H9 (cell line): ENCODE measurements at regions not wholly inside any gene's neighbourhood (a gene's known extent, or its start where the extent isn't known, plus 50 kb on each side); places are given as distances from the start of the nearest gene placed in this dataset.

Source experiments
- DNase-seq: peaks from one replicate; pipeline ENCODE4 v3.0.0-alpha.2; 2017
- H2AFZ ChIP-seq: one replicate; pipeline ENCODE4 v1.6.1; 2013; ENCODE audit warnings: mild to moderate bottlenecking, low read length, control low read depth, moderate library complexity
- H2AK5ac ChIP-seq: 2 replicates; pipeline ENCODE4 v1.6.1; 2013; ENCODE audit warnings: low read length, control low read depth, mixed read lengths; ENCODE audit not compliant: insufficient read length
- H2BK120ac ChIP-seq: one replicate; pipeline ENCODE4 v1.6.1; 2013; ENCODE audit warnings: low read depth, mild to moderate bottlenecking, low read length, control low read depth, inconsistent platforms; ENCODE audit not compliant: poor library complexity, severe bottlenecking
- H2BK12ac ChIP-seq: 2 replicates; pipeline ENCODE4 v1.6.1; 2013; ENCODE audit warnings: low read length, control low read depth, mixed read lengths, low read depth; ENCODE audit not compliant: insufficient read length
- H2BK15ac ChIP-seq: 2 replicates; pipeline ENCODE4 v1.6.1; 2013; ENCODE audit warnings: low read depth, low read length, control low read depth
- H2BK20ac ChIP-seq: one replicate; pipeline ENCODE4 v1.6.1; 2013; ENCODE audit warnings: low read depth, mild to moderate bottlenecking, low read length, control low read depth, inconsistent platforms; ENCODE audit not compliant: poor library complexity, severe bottlenecking
- H2BK5ac ChIP-seq: 2 replicates; pipeline ENCODE4 v1.6.1; 2013; ENCODE audit warnings: low read length, control low read depth, mixed read lengths; ENCODE audit not compliant: insufficient read length
- H3K14ac ChIP-seq: 2 replicates; pipeline ENCODE4 v1.6.1; 2013; ENCODE audit warnings: low read length, control low read depth; ENCODE audit not compliant: insufficient read depth
- H3K18ac ChIP-seq: 2 replicates; pipeline ENCODE4 v1.6.1; 2013; ENCODE audit warnings: low read depth, mild to moderate bottlenecking, mixed read lengths, low read length, control low read depth; ENCODE audit not compliant: insufficient read length
- H3K23ac ChIP-seq: 2 replicates; pipeline ENCODE4 v1.6.1; 2013; ENCODE audit warnings: low read length, control low read depth, mixed read lengths, low read depth; ENCODE audit not compliant: insufficient read length
- H3K23me2 ChIP-seq: 2 replicates; pipeline ENCODE4 v1.6.1; 2013; ENCODE audit warnings: low read depth, mild to moderate bottlenecking, mixed read lengths, low read length, control low read depth; ENCODE audit not compliant: insufficient read length, poor library complexity, severe bottlenecking
- H3K27ac ChIP-seq: 2 replicates; pipeline ENCODE4 v1.5.1; 2013; ENCODE audit warnings: low read length, control low read depth, mixed read lengths, low read depth; ENCODE audit not compliant: insufficient read length
- H3K27me3 ChIP-seq: 2 replicates; pipeline ENCODE4 v1.6.1; 2013; ENCODE audit warnings: low read length, control low read depth, inconsistent platforms; ENCODE audit not compliant: insufficient read depth
- H3K4ac ChIP-seq: 2 replicates; pipeline ENCODE4 v1.6.1; 2013; ENCODE audit warnings: low read depth, mild to moderate bottlenecking, control low read depth, inconsistent platforms, low read length, moderate library complexity
- H3K4me1 ChIP-seq: 2 replicates; pipeline ENCODE4 v1.6.1; 2013; ENCODE audit warnings: low read length, control low read depth, inconsistent platforms; ENCODE audit not compliant: insufficient read depth
- H3K4me2 ChIP-seq: 2 replicates; pipeline ENCODE4 v1.6.1; 2013; ENCODE audit warnings: low read length, control low read depth, mixed read lengths; ENCODE audit not compliant: insufficient read length, insufficient read depth
- H3K56ac ChIP-seq: 2 replicates; pipeline ENCODE4 v1.6.1; 2013; ENCODE audit warnings: low read depth, mild to moderate bottlenecking, mixed read lengths, low read length, control low read depth; ENCODE audit not compliant: insufficient read length
- H3K79me1 ChIP-seq: 2 replicates; pipeline ENCODE4 v1.6.1; 2013; ENCODE audit warnings: low read depth, mild to moderate bottlenecking, moderate library complexity, low read length, control low read depth, inconsistent platforms; ENCODE audit not compliant: insufficient read depth, poor library complexity, severe bottlenecking
- H3K79me2 ChIP-seq: 2 replicates; pipeline ENCODE4 v1.6.1; 2013; ENCODE audit warnings: low read length, control low read depth, inconsistent platforms; ENCODE audit not compliant: insufficient read depth
- H3K9ac ChIP-seq: 2 replicates; pipeline ENCODE4 v1.6.1; 2013; ENCODE audit warnings: low read length, control low read depth, mixed read lengths; ENCODE audit not compliant: insufficient read length; ENCODE audit errors: extremely low read depth
- H3K9me3 ChIP-seq: one replicate; pipeline ENCODE4 v1.6.1; 2013; ENCODE audit warnings: low read depth, low read length, inconsistent platforms; ENCODE audit not compliant: control insufficient read depth
- H3T11ph ChIP-seq: one replicate; pipeline ENCODE4 v1.6.1; 2013; ENCODE audit warnings: mild to moderate bottlenecking, low read length, control low read depth, inconsistent platforms
- H4K20me1 ChIP-seq: one replicate; pipeline ENCODE4 v1.6.1; 2013; ENCODE audit not compliant: control insufficient read depth, insufficient read length, insufficient read depth
- H4K5ac ChIP-seq: 2 replicates; pipeline ENCODE4 v1.6.1; 2013; ENCODE audit warnings: low read depth, mild to moderate bottlenecking, mixed read lengths, low read length, control low read depth; ENCODE audit not compliant: insufficient read length
- H4K8ac ChIP-seq: replicated peaks from 2 replicates; pipeline ENCODE4 v1.6.1; 2013; ENCODE audit warnings: low read length, control low read depth, mixed read lengths, low read depth; ENCODE audit not compliant: insufficient read length
- H4K91ac ChIP-seq: 2 replicates; pipeline ENCODE4 v1.6.1; 2013; ENCODE audit warnings: low read depth, mild to moderate bottlenecking, moderate library complexity, mixed read lengths, low read length, control low read depth; ENCODE audit not compliant: insufficient read length
- H3K27ac Mint-ChIP-seq, 3 experiments: 2 replicates in 2 of 3; 3 replicates in 1 of 3; pipeline ENCODE4 v1.8.0; 2020 to 2021; ENCODE audit warnings: mixed read lengths in 3 of 3, mild to moderate bottlenecking in 1 of 3, moderate library complexity in 1 of 3
- H3K27me3 Mint-ChIP-seq: 2 replicates; pipeline ENCODE4 v1.8.0; 2021; ENCODE audit warnings: low read depth, mild to moderate bottlenecking, moderate library complexity, mixed read lengths
- H3K36me3 Mint-ChIP-seq, 3 experiments: 2 replicates in 2 of 3; 3 replicates in 1 of 3; pipeline ENCODE4 v1.8.0; 2020 to 2021; ENCODE audit warnings: low read depth in 3 of 3, mixed read lengths in 3 of 3; ENCODE audit not compliant: insufficient read depth in 1 of 3
- H3K4me1 Mint-ChIP-seq, 2 experiments: 2 replicates each; pipeline ENCODE4 v1.8.0; 2020; ENCODE audit warnings: mixed read lengths in 2 of 2
- H3K4me3 Mint-ChIP-seq, 2 experiments: 2 replicates in 1 of 2; 3 replicates in 1 of 2; pipeline ENCODE4 v1.8.0; 2020 to 2021; ENCODE audit warnings: mild to moderate bottlenecking in 2 of 2, mixed read lengths in 2 of 2, moderate library complexity in 1 of 2
- H3K9me3 Mint-ChIP-seq, 2 experiments: 2 replicates in 1 of 2; 3 replicates in 1 of 2; pipeline ENCODE4 v1.8.0; 2020; ENCODE audit warnings: mild to moderate bottlenecking in 2 of 2, mixed read lengths in 2 of 2, moderate library complexity in 1 of 2
- WGBS: extraction: QIAGEN DNeasy Blood & Tissue Kit; methylation state at CpG from one replicate; pipeline ENCODE4 v1.1.7; 2013; ENCODE audit warnings: missing lambda C conversion rate, low lambda C conversion rate, mixed read lengths; ENCODE audit not compliant: insufficient read length; ENCODE audit errors: extremely low coverage; 5-methylcytosine and 5-hydroxymethylcytosine counted together
- TF ChIP-seq, protein P1 (sequence below): fragments of 200-600 bp; sonication (generic); conservative IDR thresholded peaks from 3 replicates; pipeline ENCODE4 v1.8.0; 2021; ENCODE audit warnings: antibody characterized with exemption, mild to moderate bottlenecking

- Histone ChIP-seq H2BK20ac (no peak overlapping the region), H3K18ac (no peak overlapping the region), H3K56ac (no peak overlapping the region), H3K79me1 (no peaks in the 10 kb centered on the region), H3K79me2 (no peaks in the 10 kb centered on the region), H2BK12ac (no peak overlapping the region), H2AFZ (no peak overlapping the region), H3K9ac (no peak overlapping the region), H3K14ac (no peak overlapping the region), H3K4me2 (no peak overlapping the region), H3T11ph (no peak overlapping the region), H4K91ac (no peak overlapping the region), H4K5ac (no peak overlapping the region), H3K4me1 (no peaks in the 10 kb centered on the region), H2BK15ac (no peak overlapping the region), H4K8ac (no peak overlapping the region), H3K9me3 (no peaks in the 10 kb centered on the region), H2AK5ac (no peak overlapping the region), H3K23me2 (no peaks in the 10 kb centered on the region), H4K20me1 (no peaks in the 10 kb centered on the region), H2BK5ac (no peak overlapping the region), H3K4ac (no peak overlapping the region), H3K23ac (no peak overlapping the region), H2BK120ac (no peak overlapping the region), H3K27ac (no peak overlapping the region), H3K27me3 (no peaks in the 10 kb centered on the region)
- Mint-ChIP-seq H3K9me3 (no peaks in the 10 kb centered on the region), H3K4me1 (no peaks in the 10 kb centered on the region), H3K4me3 (no peak overlapping the region), H3K27me3 (no peaks in the 10 kb centered on the region), H3K27ac (no peak overlapping the region), H3K36me3 (no peaks in the 10 kb centered on the region)
- TF ChIP-seq, protein P1, sequence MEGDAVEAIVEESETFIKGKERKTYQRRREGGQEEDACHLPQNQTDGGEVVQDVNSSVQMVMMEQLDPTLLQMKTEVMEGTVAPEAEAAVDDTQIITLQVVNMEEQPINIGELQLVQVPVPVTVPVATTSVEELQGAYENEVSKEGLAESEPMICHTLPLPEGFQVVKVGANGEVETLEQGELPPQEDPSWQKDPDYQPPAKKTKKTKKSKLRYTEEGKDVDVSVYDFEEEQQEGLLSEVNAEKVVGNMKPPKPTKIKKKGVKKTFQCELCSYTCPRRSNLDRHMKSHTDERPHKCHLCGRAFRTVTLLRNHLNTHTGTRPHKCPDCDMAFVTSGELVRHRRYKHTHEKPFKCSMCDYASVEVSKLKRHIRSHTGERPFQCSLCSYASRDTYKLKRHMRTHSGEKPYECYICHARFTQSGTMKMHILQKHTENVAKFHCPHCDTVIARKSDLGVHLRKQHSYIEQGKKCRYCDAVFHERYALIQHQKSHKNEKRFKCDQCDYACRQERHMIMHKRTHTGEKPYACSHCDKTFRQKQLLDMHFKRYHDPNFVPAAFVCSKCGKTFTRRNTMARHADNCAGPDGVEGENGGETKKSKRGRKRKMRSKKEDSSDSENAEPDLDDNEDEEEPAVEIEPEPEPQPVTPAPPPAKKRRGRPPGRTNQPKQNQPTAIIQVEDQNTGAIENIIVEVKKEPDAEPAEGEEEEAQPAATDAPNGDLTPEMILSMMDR, result no peak
- DNase-seq, result no peak
- no CpG with 5 or more reads among the region's 2 CpGs for WGBS
Observed at GRCh38 chr1:220956501-220957232, 77.4 kb downstream of the HLX start.
